H9 (cell line): ENCODE measurements at regions not wholly inside any gene's neighbourhood (a gene's known extent, or its start where the extent isn't known, plus 50 kb on each side); places are given as distances from the start of the nearest gene placed in this dataset.

Source experiments
- DNase-seq: peaks from one replicate; pipeline ENCODE4 v3.0.0-alpha.2; 2017
- H2AFZ ChIP-seq: one replicate; pipeline ENCODE4 v1.6.1; 2013; ENCODE audit warnings: mild to moderate bottlenecking, low read length, control low read depth, moderate library complexity
- H2AK5ac ChIP-seq: 2 replicates; pipeline ENCODE4 v1.6.1; 2013; ENCODE audit warnings: low read length, control low read depth, mixed read lengths; ENCODE audit not compliant: insufficient read length
- H2BK120ac ChIP-seq: one replicate; pipeline ENCODE4 v1.6.1; 2013; ENCODE audit warnings: low read depth, mild to moderate bottlenecking, low read length, control low read depth, inconsistent platforms; ENCODE audit not compliant: poor library complexity, severe bottlenecking
- H2BK12ac ChIP-seq: 2 replicates; pipeline ENCODE4 v1.6.1; 2013; ENCODE audit warnings: low read length, control low read depth, mixed read lengths, low read depth; ENCODE audit not compliant: insufficient read length
- H2BK15ac ChIP-seq: 2 replicates; pipeline ENCODE4 v1.6.1; 2013; ENCODE audit warnings: low read depth, low read length, control low read depth
- H2BK20ac ChIP-seq: one replicate; pipeline ENCODE4 v1.6.1; 2013; ENCODE audit warnings: low read depth, mild to moderate bottlenecking, low read length, control low read depth, inconsistent platforms; ENCODE audit not compliant: poor library complexity, severe bottlenecking
- H2BK5ac ChIP-seq: 2 replicates; pipeline ENCODE4 v1.6.1; 2013; ENCODE audit warnings: low read length, control low read depth, mixed read lengths; ENCODE audit not compliant: insufficient read length
- H3K14ac ChIP-seq: 2 replicates; pipeline ENCODE4 v1.6.1; 2013; ENCODE audit warnings: low read length, control low read depth; ENCODE audit not compliant: insufficient read depth
- H3K18ac ChIP-seq: 2 replicates; pipeline ENCODE4 v1.6.1; 2013; ENCODE audit warnings: low read depth, mild to moderate bottlenecking, mixed read lengths, low read length, control low read depth; ENCODE audit not compliant: insufficient read length
- H3K23ac ChIP-seq: 2 replicates; pipeline ENCODE4 v1.6.1; 2013; ENCODE audit warnings: low read length, control low read depth, mixed read lengths, low read depth; ENCODE audit not compliant: insufficient read length
- H3K23me2 ChIP-seq: 2 replicates; pipeline ENCODE4 v1.6.1; 2013; ENCODE audit warnings: low read depth, mild to moderate bottlenecking, mixed read lengths, low read length, control low read depth; ENCODE audit not compliant: insufficient read length, poor library complexity, severe bottlenecking
- H3K27ac ChIP-seq: 2 replicates; pipeline ENCODE4 v1.5.1; 2013; ENCODE audit warnings: low read length, control low read depth, mixed read lengths, low read depth; ENCODE audit not compliant: insufficient read length
- H3K27me3 ChIP-seq: 2 replicates; pipeline ENCODE4 v1.6.1; 2013; ENCODE audit warnings: low read length, control low read depth, inconsistent platforms; ENCODE audit not compliant: insufficient read depth
- H3K4ac ChIP-seq: 2 replicates; pipeline ENCODE4 v1.6.1; 2013; ENCODE audit warnings: low read depth, mild to moderate bottlenecking, control low read depth, inconsistent platforms, low read length, moderate library complexity
- H3K4me1 ChIP-seq: 2 replicates; pipeline ENCODE4 v1.6.1; 2013; ENCODE audit warnings: low read length, control low read depth, inconsistent platforms; ENCODE audit not compliant: insufficient read depth
- H3K4me2 ChIP-seq: 2 replicates; pipeline ENCODE4 v1.6.1; 2013; ENCODE audit warnings: low read length, control low read depth, mixed read lengths; ENCODE audit not compliant: insufficient read length, insufficient read depth
- H3K56ac ChIP-seq: 2 replicates; pipeline ENCODE4 v1.6.1; 2013; ENCODE audit warnings: low read depth, mild to moderate bottlenecking, mixed read lengths, low read length, control low read depth; ENCODE audit not compliant: insufficient read length
- H3K79me1 ChIP-seq: 2 replicates; pipeline ENCODE4 v1.6.1; 2013; ENCODE audit warnings: low read depth, mild to moderate bottlenecking, moderate library complexity, low read length, control low read depth, inconsistent platforms; ENCODE audit not compliant: insufficient read depth, poor library complexity, severe bottlenecking
- H3K79me2 ChIP-seq: 2 replicates; pipeline ENCODE4 v1.6.1; 2013; ENCODE audit warnings: low read length, control low read depth, inconsistent platforms; ENCODE audit not compliant: insufficient read depth
- H3K9ac ChIP-seq: 2 replicates; pipeline ENCODE4 v1.6.1; 2013; ENCODE audit warnings: low read length, control low read depth, mixed read lengths; ENCODE audit not compliant: insufficient read length; ENCODE audit errors: extremely low read depth
- H3K9me3 ChIP-seq: one replicate; pipeline ENCODE4 v1.6.1; 2013; ENCODE audit warnings: low read depth, low read length, inconsistent platforms; ENCODE audit not compliant: control insufficient read depth
- H3T11ph ChIP-seq: one replicate; pipeline ENCODE4 v1.6.1; 2013; ENCODE audit warnings: mild to moderate bottlenecking, low read length, control low read depth, inconsistent platforms
- H4K20me1 ChIP-seq: one replicate; pipeline ENCODE4 v1.6.1; 2013; ENCODE audit not compliant: control insufficient read depth, insufficient read length, insufficient read depth
- H4K5ac ChIP-seq: 2 replicates; pipeline ENCODE4 v1.6.1; 2013; ENCODE audit warnings: low read depth, mild to moderate bottlenecking, mixed read lengths, low read length, control low read depth; ENCODE audit not compliant: insufficient read length
- H4K8ac ChIP-seq: replicated peaks from 2 replicates; pipeline ENCODE4 v1.6.1; 2013; ENCODE audit warnings: low read length, control low read depth, mixed read lengths, low read depth; ENCODE audit not compliant: insufficient read length
- H4K91ac ChIP-seq: 2 replicates; pipeline ENCODE4 v1.6.1; 2013; ENCODE audit warnings: low read depth, mild to moderate bottlenecking, moderate library complexity, mixed read lengths, low read length, control low read depth; ENCODE audit not compliant: insufficient read length
- H3K27ac Mint-ChIP-seq, 3 experiments: 2 replicates in 2 of 3; 3 replicates in 1 of 3; pipeline ENCODE4 v1.8.0; 2020 to 2021; ENCODE audit warnings: mixed read lengths in 3 of 3, mild to moderate bottlenecking in 1 of 3, moderate library complexity in 1 of 3
- H3K27me3 Mint-ChIP-seq: 2 replicates; pipeline ENCODE4 v1.8.0; 2021; ENCODE audit warnings: low read depth, mild to moderate bottlenecking, moderate library complexity, mixed read lengths
- H3K36me3 Mint-ChIP-seq, 3 experiments: 2 replicates in 2 of 3; 3 replicates in 1 of 3; pipeline ENCODE4 v1.8.0; 2020 to 2021; ENCODE audit warnings: low read depth in 3 of 3, mixed read lengths in 3 of 3; ENCODE audit not compliant: insufficient read depth in 1 of 3
- H3K4me1 Mint-ChIP-seq, 2 experiments: 2 replicates each; pipeline ENCODE4 v1.8.0; 2020; ENCODE audit warnings: mixed read lengths in 2 of 2
- H3K4me3 Mint-ChIP-seq, 2 experiments: 2 replicates in 1 of 2; 3 replicates in 1 of 2; pipeline ENCODE4 v1.8.0; 2020 to 2021; ENCODE audit warnings: mild to moderate bottlenecking in 2 of 2, mixed read lengths in 2 of 2, moderate library complexity in 1 of 2
- H3K9me3 Mint-ChIP-seq, 2 experiments: 2 replicates in 1 of 2; 3 replicates in 1 of 2; pipeline ENCODE4 v1.8.0; 2020; ENCODE audit warnings: mild to moderate bottlenecking in 2 of 2, mixed read lengths in 2 of 2, moderate library complexity in 1 of 2
- WGBS: extraction: QIAGEN DNeasy Blood & Tissue Kit; methylation state at CpG from one replicate; pipeline ENCODE4 v1.1.7; 2013; ENCODE audit warnings: missing lambda C conversion rate, low lambda C conversion rate, mixed read lengths; ENCODE audit not compliant: insufficient read length; ENCODE audit errors: extremely low coverage; 5-methylcytosine and 5-hydroxymethylcytosine counted together
- TF ChIP-seq, protein P1 (sequence below): fragments of 200-600 bp; sonication (generic); conservative IDR thresholded peaks from 3 replicates; pipeline ENCODE4 v1.8.0; 2021; ENCODE audit warnings: antibody characterized with exemption, mild to moderate bottlenecking

DNA sequence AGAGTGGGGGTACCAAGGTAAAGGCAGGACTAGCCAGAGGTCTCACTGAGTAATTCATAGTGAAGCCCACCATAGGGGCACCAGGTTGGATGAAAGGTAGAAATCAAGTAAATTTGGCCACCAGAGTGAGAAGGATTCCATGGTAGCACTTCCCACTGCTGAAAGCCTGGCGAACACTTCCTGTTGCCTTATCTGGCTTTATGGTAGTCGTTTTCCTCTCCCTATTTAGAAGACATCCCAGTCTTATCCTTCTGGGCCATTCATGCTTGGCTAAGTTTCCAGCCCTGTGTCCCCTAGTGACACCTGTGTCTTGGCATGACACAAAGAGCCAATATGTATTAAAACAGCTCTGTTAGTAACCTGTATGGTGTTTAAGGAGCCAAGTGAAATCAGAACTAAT lies 74.3 kb upstream of the SIPA1L2 start:
- Histone ChIP-seq H2AK5ac (no peak overlapping the region), H3K56ac (no peak overlapping the region), H3K79me2 (no peaks in the 10 kb centered on the region), H4K8ac (no peak overlapping the region), H3K9me3 (no peaks in the 10 kb centered on the region), H3K18ac (no peak overlapping the region), H3K4ac (no peak overlapping the region), H2BK20ac (no peak overlapping the region), H2BK5ac (no peak overlapping the region), H2AFZ (no peak overlapping the region), H3K23ac (no peak overlapping the region), H4K91ac (no peak overlapping the region), H3K4me1 (no peaks in the 10 kb centered on the region), H3K9ac (no peak overlapping the region), H3K23me2 (no peaks in the 10 kb centered on the region), H3T11ph (no peak overlapping the region), H2BK12ac (no peak overlapping the region), H3K14ac (no peak overlapping the region), H2BK120ac (no peak overlapping the region), H3K4me2 (no peak overlapping the region), H4K20me1 (no peaks in the 10 kb centered on the region), H2BK15ac (no peak overlapping the region), H3K27me3 (no peaks in the 10 kb centered on the region), H4K5ac (no peak overlapping the region), H3K27ac (no peak overlapping the region), H3K79me1 (no peaks in the 10 kb centered on the region)
- Mint-ChIP-seq H3K4me1 (no peaks in the 10 kb centered on the region), H3K27ac (no peak overlapping the region; a peak in 1 of 7 replicates), H3K9me3 (peaks cover 0 to 5% of the 10 kb centered on the region in 2 experiments; a peak in 3 of 5 replicates), H3K36me3 (no peaks in the 10 kb centered on the region), H3K4me3 (no peak overlapping the region), H3K27me3 (no peaks in the 10 kb centered on the region; the same call in 1 of the 2 replicates)
- DNase-seq: no peak
- TF ChIP-seq, protein P1, sequence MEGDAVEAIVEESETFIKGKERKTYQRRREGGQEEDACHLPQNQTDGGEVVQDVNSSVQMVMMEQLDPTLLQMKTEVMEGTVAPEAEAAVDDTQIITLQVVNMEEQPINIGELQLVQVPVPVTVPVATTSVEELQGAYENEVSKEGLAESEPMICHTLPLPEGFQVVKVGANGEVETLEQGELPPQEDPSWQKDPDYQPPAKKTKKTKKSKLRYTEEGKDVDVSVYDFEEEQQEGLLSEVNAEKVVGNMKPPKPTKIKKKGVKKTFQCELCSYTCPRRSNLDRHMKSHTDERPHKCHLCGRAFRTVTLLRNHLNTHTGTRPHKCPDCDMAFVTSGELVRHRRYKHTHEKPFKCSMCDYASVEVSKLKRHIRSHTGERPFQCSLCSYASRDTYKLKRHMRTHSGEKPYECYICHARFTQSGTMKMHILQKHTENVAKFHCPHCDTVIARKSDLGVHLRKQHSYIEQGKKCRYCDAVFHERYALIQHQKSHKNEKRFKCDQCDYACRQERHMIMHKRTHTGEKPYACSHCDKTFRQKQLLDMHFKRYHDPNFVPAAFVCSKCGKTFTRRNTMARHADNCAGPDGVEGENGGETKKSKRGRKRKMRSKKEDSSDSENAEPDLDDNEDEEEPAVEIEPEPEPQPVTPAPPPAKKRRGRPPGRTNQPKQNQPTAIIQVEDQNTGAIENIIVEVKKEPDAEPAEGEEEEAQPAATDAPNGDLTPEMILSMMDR: no peak
- WGBS: no CpG with 5 or more reads among the region's 2 CpGs
